Activated CD8-positive, alpha-beta memory T cell treated with anti-CD3 and anti-CD28 coated beads for 24 hours (primary cell): ENCODE measurements at regions not wholly inside any gene's neighbourhood (a gene's known extent, or its start where the extent isn't known, plus 50 kb on each side); places are given as distances from the start of the nearest gene placed in this dataset.
A peak's percentile ranks its signal among the peaks of the same experiment; 100 is the strongest.

Source experiments
- DNase-seq: peaks from one replicate; pipeline ENCODE4 v3.0.0-alpha.2; 2020

- DNase-seq = no peak
Measured at GRCh38 chr7:18320971-18321567, 174.5 kb upstream of the HDAC9 start.

DNA sequence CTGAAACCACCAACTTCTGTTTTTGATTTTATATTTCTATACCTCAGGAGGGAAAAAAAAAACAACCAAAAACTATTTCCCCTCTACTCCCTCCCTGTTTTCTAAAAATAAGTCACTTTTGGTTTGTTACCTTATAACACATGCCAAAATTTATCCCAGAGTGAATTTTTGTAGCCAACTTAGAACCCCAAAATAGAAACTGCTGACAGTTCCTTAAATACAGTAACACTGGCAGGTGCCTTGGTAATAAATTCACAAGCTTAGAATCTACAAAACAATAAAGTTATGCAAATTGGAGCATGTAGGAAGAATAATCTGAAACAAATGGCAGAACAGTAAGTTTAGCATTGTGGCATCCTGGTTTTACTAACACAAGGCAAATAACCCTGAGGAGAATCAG, 165.0 kb upstream of the HDAC9 start:
- no peak for DNase-seq

DNA sequence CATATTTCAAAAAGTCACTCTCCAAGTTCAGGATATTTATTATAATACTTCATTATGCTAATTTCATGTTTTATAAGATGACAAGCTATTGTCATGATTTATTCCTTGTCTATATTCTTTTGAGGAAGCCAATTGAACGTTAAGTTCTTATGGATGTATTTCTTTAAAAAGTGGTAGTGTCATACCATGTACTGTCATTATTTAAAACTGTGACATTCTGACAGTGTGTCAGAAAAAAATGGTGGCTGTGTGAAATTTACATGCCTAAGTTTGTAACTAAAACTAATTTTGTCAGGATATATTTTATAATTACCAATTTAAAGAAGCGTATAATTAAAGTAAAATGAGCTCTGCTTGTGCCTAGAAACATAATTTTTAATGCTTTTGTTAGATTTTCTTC, 158.9 kb upstream of the HDAC9 start:
- DNase-seq = no peak

GRCh38 chr7:18337048-18337809, 158.3 kb upstream of the HDAC9 start:
- no peak for DNase-seq

DNA sequence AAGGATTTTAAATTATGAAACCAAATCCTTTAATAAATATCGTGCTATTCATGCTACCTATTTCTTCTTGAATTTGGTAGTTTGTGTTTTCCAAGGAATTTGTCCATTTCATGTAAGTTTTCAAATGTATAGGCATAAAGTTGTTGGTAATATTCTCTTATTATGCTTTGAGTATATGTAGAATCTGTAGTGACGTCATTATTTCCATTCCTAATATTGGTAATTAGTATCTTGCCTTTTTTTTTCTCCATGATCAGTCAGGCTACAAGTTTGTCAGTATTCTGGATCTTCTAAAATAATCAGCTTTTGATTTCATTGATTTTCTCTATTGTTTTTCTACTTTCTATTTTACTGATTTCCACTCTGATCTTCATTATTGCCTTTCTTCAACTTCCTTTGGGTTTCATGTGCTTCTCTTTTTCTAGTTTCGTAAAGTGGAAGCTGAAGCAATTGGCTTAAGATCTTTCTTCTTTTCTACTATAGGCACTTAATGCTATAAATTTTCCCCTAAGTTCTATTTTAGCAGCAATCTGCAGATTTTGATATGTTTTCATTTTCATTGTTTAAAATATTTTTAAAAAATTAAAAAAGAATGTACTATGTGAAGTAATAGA, 156.5 kb upstream of the HDAC9 start:
- DNase-seq = no peak

DNA sequence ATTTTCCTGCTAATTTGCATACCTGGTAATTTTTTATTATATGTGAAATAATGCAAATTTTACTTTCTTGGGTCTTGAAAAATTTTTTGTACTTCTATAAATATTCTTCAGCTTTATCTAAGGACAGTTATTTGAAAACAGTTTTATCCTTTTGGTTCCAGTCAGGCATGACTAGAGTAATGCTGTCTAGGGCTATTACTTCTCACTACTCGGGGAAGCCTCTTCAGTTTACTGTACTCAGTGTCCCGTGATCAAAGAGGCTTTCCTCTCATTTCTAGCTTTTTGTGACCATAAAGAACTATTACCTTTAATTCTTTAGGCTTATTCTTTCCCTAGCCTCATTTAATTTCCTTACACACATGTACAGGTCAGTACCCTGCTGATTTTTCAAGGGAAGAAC, 153.8 kb upstream of the HDAC9 start:
- DNase-seq = no peak

DNA sequence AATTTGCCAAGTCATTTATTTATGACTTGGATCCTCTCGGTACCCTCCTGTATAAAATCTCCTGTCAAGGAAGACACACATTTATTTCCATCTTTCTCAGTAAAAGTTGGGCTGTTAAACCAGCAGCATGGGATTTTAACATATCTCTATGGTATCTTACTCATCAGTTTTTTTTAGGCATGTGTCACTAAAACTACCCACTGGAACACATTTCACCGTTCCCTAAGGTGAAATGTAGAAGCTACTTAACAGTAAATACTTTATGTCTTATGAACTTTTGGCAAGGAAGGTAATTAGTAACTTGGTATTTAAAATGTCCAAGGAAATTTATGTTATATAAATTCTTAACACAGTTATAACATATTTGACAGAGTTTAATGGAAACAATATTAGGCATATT, 152.5 kb upstream of the HDAC9 start:
- DNase-seq = no peak

GRCh38 chr7:18344536-18344935, 151.0 kb upstream of the HDAC9 start:
- no peak for DNase-seq

DNA sequence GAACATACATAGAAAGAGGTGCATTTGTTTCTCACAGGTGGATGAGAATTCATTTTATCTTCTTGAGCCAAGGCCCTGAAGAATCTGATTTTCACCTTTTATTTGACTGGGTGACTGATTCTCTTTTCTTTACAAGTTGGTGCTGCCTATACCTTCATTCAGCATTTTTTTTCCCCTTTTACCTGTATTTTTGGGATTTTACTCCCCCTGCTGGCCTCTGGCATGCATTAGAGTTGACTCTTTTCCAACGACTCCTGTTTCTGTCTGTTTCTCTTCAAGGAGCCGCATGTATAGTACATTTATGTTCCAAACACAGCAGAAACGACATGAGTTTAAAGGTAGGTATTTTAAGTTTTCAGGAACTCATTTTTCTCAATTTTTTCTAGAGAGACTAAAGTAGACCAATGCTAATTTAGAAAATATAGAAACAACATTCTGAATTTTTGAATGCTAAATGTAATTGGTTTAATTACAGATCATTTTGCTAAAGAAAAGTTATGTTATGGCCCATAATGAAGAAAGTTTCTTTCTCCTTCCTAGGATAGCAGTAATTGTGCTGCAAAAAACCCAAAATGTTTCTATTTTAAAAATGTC, 149.8 kb upstream of the HDAC9 start:
- DNase-seq = peak; percentile 56

DNA sequence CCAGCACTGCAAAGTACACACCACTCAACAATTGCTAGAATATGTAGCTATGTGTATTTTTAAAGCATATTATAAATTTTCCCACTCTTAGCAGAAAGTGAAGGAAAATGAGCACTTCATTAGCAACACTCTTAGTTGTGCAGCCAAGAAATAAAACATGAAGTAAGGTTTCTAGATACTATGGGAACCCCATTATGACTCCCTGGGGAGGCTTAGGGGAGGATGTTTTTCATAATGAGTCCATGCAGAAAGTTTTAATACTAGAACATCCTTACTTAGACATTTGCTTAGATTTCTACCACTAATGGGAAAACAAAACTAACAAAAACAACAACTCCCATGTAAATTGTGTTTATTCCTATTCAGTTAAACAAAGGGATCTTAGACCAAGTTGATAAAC, 148.4 kb upstream of the HDAC9 start:
- DNase-seq = no peak

DNA sequence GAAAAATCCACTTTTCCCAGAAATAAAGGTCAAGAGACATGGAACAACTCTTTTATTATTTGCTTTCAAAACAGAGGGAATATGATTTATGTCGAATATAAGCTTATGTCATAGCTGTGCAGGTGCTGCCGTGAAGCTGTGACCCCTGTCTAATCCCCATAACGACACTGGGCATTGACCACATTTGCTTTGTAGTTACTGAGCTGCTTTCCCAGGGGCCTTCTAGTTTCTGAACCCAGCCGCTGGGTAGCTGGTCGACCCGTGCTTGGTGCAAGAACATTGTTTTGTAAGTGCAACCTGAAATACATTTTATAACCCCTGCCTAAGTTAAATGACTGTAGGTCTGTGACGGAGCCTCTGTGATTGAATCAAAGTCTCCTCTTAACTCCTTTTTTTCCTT, 144.9 kb upstream of the HDAC9 start:
- no peak for DNase-seq

- DNase-seq = no peak
Measured at GRCh38 chr7:18352339-18353255, 143.0 kb upstream of the HDAC9 start.

DNA sequence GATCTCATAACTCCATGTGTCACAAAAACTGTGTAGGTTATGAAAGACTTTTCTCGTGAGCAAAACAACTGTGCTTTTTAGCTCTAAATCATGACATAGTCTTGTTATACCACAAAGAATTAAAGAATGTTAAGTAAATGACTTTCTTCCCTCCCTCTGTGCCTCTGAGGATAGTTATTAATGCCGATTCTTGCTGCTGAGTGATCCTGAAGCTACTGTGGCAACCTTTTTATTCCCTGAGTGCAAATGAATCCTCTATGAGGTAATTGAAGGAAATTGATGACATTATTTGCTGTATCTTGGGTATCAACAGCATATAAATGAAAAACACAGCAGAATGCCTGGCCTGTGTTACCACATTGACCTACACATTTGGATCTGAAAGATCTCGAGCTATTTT, 142.2 kb upstream of the HDAC9 start:
- no peak for DNase-seq

DNA sequence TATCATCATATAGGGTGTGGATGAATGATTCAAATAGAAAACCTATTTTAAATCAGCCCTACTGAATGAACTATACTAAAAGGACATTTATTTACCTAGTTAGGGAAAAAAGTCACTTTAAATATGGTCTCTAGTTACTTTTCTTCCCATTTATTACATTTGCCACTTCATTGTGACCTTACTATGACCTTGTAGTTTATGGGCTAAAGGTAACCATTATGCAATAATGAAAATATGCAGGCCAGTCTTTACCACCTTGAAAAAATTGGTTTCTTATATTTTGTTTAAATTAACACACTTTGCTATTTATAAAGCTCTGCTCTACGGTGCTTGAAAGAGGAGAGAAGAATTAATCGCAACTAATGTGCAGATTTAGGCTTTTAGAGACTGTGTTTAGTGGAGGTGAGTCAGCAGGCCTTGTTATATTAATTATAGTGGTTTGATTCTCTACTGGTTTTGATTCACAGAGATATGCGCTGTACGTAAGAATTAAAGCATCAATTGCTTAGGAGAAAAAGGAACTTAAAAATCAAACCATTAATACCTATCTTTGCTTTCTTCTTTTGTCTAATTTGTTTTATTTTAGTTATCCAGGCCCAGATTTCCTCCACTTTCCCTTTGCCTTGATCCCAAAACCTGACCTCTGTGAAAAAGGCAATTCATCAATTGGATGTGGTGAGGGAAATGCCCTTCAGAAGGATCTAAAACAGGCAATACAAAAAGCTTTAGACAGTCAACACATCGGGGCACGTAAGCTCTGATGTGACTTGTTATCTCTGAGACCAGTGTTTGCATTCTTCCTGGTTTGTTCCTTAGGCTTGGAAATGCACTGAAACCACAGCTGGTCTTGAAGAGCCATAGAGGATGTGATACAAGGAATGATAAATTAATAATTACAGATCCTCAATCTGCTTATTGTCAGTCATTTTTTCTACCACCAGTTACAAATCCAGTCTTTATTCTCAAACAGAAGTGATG, 141.2 kb upstream of the HDAC9 start:
- DNase-seq = no peak

GRCh38 chr7:18356191-18356645, 139.3 kb upstream of the HDAC9 start:
- DNase-seq = no peak

GRCh38 chr7:18357691-18358090, 137.9 kb upstream of the HDAC9 start:
- no peak for DNase-seq

DNA sequence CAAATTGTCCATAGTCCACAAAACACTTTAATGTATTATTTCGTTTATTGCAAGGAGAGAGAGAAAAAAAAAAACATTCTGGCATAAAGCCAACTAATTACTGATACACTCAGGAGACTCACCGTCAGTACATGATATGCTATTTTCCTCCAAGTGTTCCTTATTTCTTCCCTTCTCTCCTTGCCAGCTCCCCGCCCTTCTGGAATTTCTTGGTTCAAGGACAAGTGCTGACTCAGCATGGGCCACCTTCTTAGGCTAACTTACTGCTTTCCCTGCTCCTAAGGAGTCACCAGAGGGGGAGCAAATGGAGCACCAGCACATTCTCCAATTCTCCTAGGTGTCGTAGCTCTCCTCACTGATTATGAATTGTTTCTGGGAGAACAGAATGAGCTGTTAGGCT, 133.8 kb upstream of the HDAC9 start:
- no peak for DNase-seq

DNA sequence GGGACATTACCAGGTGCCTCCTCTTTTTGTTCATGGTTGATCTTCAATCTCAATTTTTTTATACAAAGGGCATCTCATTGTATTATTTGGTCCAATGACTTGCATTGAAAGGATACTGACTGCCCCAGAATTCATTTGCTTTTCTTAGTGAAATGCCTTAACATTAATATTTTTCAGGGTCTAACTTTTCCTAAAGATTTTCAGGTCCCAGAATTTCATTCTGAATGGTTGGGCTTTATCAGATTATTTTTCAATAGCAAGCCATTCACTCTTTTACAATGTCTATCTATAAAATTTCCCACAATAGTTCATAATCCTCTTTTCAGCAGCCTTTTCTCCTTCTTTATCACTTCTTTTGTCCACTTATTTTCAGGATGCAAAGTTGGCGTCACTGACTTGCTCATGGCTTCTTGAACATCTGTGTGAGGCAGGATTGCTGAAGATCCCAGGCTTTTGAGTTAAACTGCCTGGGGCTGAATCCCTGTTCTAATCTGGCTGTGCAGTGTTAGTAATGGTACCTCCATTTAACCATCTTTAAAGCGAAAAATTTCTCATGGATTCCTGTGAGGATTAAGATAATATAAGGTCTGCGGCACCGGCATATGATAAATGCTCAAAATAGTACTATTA, 131.7 kb upstream of the HDAC9 start:
- no peak for DNase-seq

DNA sequence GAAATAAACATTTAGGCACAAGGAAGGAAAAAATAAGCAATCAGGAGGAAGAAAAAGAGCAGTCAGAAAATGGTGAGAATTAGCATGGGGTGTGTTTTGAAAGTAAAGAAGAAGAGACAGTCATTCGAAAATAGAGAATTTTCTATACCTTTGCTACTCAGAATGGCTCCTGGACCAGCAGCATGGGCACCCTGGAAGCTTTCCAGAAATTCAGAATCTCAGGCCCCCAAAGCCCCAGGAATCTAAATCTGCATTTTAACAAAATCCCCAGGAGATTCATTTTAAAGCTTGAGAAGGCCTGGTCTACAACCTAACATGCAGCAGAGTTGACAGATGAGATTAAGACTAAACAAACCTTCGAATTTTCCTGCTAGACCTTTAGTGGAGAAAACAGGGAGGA, 131.2 kb upstream of the HDAC9 start:
- no peak for DNase-seq

DNA sequence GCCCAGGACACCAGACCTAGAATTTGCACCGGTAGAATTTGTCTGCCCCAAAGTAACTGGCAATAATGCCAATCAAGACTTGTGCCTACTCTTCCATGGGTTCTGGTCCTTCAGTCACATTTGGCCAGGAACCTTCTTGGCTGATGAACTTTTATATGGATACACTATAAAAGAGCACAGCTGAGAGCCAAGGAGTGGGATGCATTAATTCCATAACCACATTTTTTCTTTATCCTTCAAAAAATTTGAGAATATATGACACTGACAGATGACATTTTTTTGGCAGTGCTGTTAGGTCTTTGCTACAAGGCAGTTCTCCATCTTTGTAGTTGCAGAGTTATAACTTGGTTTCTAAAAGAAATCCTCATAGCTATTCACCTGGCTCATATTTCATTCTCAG, 129.2 kb upstream of the HDAC9 start:
- no peak for DNase-seq

DNA sequence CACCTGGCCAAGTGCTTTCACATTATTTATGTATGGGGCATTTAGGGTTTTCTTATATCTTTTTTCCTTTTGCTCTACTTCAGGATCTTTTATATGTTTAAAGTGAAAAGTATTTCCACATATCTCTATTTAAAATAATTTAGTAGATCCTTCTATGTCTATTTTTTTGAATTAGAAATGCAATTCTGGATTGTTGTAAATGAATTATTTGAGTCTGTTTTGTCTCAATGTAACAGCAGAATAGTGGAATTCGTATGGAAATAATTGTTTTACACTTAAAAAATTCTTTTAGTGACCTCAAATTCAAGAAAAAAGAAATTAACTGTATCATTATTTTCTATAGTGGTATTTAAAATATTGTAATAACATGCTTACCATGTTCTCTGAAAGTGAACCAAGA, 126.5 kb upstream of the HDAC9 start:
- DNase-seq = no peak
